HEK293T (cell line): ENCODE measurements at regions not wholly inside any gene's neighbourhood (a gene's known extent, or its start where the extent isn't known, plus 50 kb on each side); places are given as distances from the start of the nearest gene placed in this dataset.
"Not testable (repeated sequence)": the region's sequence is repeated elsewhere in the genome, so short reads cannot be mapped to it uniquely, and the experiment has no call there.

Experiments used
- CTCF ChIA-PET: fragments of 350-600 bp; formaldehyde crosslinking; extraction: SDS; loops from one replicate; lab custom pipeline; 2021; ENCODE audit warnings: antibody characterized with exemption, inconsistent platforms; lab: Yijun Ruan, JAX
- POLR2A ChIA-PET: fragments of 350-600 bp; formaldehyde crosslinking; extraction: SDS; loops from one replicate; lab custom pipeline; 2020; ENCODE audit warnings: antibody characterized with exemption, inconsistent platforms; lab: Yijun Ruan, JAX
- DNase-seq: peaks from one replicate; pipeline ENCODE4 v3.0.0; 2012; ENCODE audit warnings: mixed read lengths; ENCODE audit errors: extremely low spot score
- ARNT ChIP-seq: fragments of 450-650 bp; IDR thresholded peaks from 2 replicates; pipeline ENCODE4 v1.6.1; 2017; ENCODE audit warnings: mild to moderate bottlenecking
- BHLHE40 ChIP-seq: fragments of 450-650 bp; IDR thresholded peaks from 2 replicates; pipeline ENCODE4 v1.6.1; 2016; ENCODE audit warnings: mild to moderate bottlenecking, moderate library complexity, borderline replicate concordance
- CTBP1 ChIP-seq: fragments of 450-650 bp; IDR thresholded peaks from 2 replicates; pipeline ENCODE4 v1.6.1; 2016; ENCODE audit warnings: borderline replicate concordance
- ELF4 ChIP-seq: fragments of 450-650 bp; IDR thresholded peaks from 2 replicates; pipeline ENCODE4 v1.6.1; 2017; ENCODE audit warnings: antibody characterized with exemption
- FOXA1 ChIP-seq: fragments of 450-650 bp; IDR thresholded peaks from 2 replicates; pipeline ENCODE4 v1.6.1; 2016; ENCODE audit warnings: mild to moderate bottlenecking
- FOXK2 ChIP-seq: fragments of 450-650 bp; IDR thresholded peaks from 2 replicates; pipeline ENCODE4 v1.6.1; 2016; ENCODE audit warnings: mild to moderate bottlenecking
- FOXM1 ChIP-seq: fragments of 450-650 bp; IDR thresholded peaks from 2 replicates; pipeline ENCODE4 v1.6.1; 2017; ENCODE audit warnings: mild to moderate bottlenecking, borderline replicate concordance
- HDGF ChIP-seq: fragments of 450-650 bp; IDR thresholded peaks from 2 replicates; pipeline ENCODE4 v1.6.1; 2017; ENCODE audit warnings: antibody characterized with exemption, borderline replicate concordance
- L3MBTL2 ChIP-seq: fragments of 450-650 bp; conservative IDR thresholded peaks from 2 replicates; pipeline ENCODE4 v1.6.1; 2016; ENCODE audit warnings: mild to moderate bottlenecking
- LEF1 ChIP-seq: fragments of 450-650 bp; IDR thresholded peaks from 2 replicates; pipeline ENCODE4 v1.6.1; 2017; ENCODE audit warnings: mild to moderate bottlenecking, borderline replicate concordance
- NFRKB ChIP-seq: fragments of 450-650 bp; IDR thresholded peaks from 2 replicates; pipeline ENCODE4 v1.6.1; 2016; ENCODE audit warnings: mild to moderate bottlenecking, moderate library complexity
- PKNOX1 ChIP-seq: fragments of 450-650 bp; IDR thresholded peaks from 2 replicates; pipeline ENCODE4 v1.6.1; 2016
- SP1 ChIP-seq: fragments of 450-650 bp; IDR thresholded peaks from 2 replicates; pipeline ENCODE4 v1.6.1; 2017
- SUZ12 ChIP-seq: fragments of 450-650 bp; IDR thresholded peaks from 2 replicates; pipeline ENCODE4 v1.6.1; 2016; ENCODE audit warnings: mild to moderate bottlenecking
- TARDBP ChIP-seq: fragments of 450-650 bp; IDR thresholded peaks from 2 replicates; pipeline ENCODE4 v1.6.1; 2016
- ZNF384 ChIP-seq: fragments of 450-650 bp; IDR thresholded peaks from 2 replicates; pipeline ENCODE4 v1.6.1; 2016

- DNase-seq, result no peak
- TF ChIP-seq ELF4, result no peak
- no peak for TF ChIP-seq LEF1
- no peak for TF ChIP-seq SUZ12
- TF ChIP-seq FOXA1, result no peak
- TF ChIP-seq FOXK2, result no peak
- no peak for TF ChIP-seq NFRKB
- no peak for TF ChIP-seq BHLHE40
- TF ChIP-seq TARDBP, result no peak
- ChIA-PET CTCF (no interaction called here), POLR2A (no interaction called here)
These were observed 151.8 kb upstream of the HMGA2 start for GRCh38 chr12:65672441-65672840.

- ChIA-PET CTCF (interaction anchor here (0.5 to 1.0 kb wide), 3 partner anchors 65 to 209 kb away, joined by 3 read pairs; no protein-coding TSS in a partner anchor), POLR2A (no interaction called here)
- TF ChIP-seq ZNF384, result no peak
- no peak for TF ChIP-seq ELF4
- TF ChIP-seq ARNT, result no peak
- TF ChIP-seq SUZ12, result no peak
- TF ChIP-seq L3MBTL2, result no peak
- TF ChIP-seq LEF1, result no peak
- no peak for TF ChIP-seq TARDBP
- TF ChIP-seq FOXM1, result no peak
- TF ChIP-seq FOXK2, result no peak
- no peak for TF ChIP-seq PKNOX1
- TF ChIP-seq BHLHE40, result no peak
- no peak for TF ChIP-seq HDGF
- no peak for TF ChIP-seq SP1
- no peak for DNase-seq
These were observed 151.1 kb upstream of the HMGA2 start for GRCh38 chr12:65673156-65673690.

GRCh38 chr12:65673732-65674131, 150.6 kb upstream of the HMGA2 start:
- DNase-seq, result no peak
- no peak for TF ChIP-seq LEF1
- CTCF ChIA-PET, result interaction anchor here (0.5 to 1.0 kb wide), 3 partner anchors 65 to 209 kb away, joined by 3 read pairs; no protein-coding TSS in a partner anchor
- POLR2A ChIA-PET, result no interaction called here

GRCh38 chr12:65675141-65675621, 149.1 kb upstream of the HMGA2 start:
- no peak for TF ChIP-seq NFRKB
- TF ChIP-seq FOXK2, result no peak
- no peak for TF ChIP-seq CTBP1
- TF ChIP-seq FOXM1, result no peak
- no peak for TF ChIP-seq ZNF384
- no peak for TF ChIP-seq FOXA1
- CTCF ChIA-PET, result interaction anchor here (0.8 kb wide), 1 partner anchor 118 kb away, joined by 3 read pairs; no protein-coding TSS in a partner anchor
- POLR2A ChIA-PET, result no interaction called here
- no peak for DNase-seq

GRCh38 chr12:65678172-65678571, 146.1 kb upstream of the HMGA2 start:
- DNase-seq, POLR2A ChIA-PET: not testable (repeated sequence)
- CTCF ChIA-PET, result interaction anchor here (1.1 kb wide), 1 partner anchor 11 kb away, joined by 3 read pairs; no protein-coding TSS in a partner anchor

- TF ChIP-seq PKNOX1 (no peak), FOXK2 (no peak), FOXA1 (no peak), FOXM1 (no peak), L3MBTL2 (no peak), SUZ12 (no peak)
- DNase-seq, result no peak
- POLR2A ChIA-PET, result no interaction called here
- CTCF ChIA-PET, result no interaction called here
These were observed 143.1 kb upstream of the HMGA2 start for GRCh38 chr12:65681226-65681625.

- ChIA-PET CTCF (no interaction called here), POLR2A (no interaction called here)
- DNase-seq, result no peak
- TF ChIP-seq FOXA1 (no peak), ZNF384 (no peak), FOXK2 (no peak), L3MBTL2 (no peak), LEF1 (no peak), ELF4 (no peak), ARNT (no peak), BHLHE40 (no peak), TARDBP (no peak), PKNOX1 (no peak), HDGF (no peak)
These were observed 142.2 kb upstream of the HMGA2 start for GRCh38 chr12:65682112-65682511.
